Activated CD8-positive, alpha-beta T cell treated with anti-CD3 and anti-CD28 coated beads for 36 hours (primary cell): ENCODE measurements at regions not wholly inside any gene's neighbourhood (a gene's known extent, or its start where the extent isn't known, plus 50 kb on each side); places are given as distances from the start of the nearest gene placed in this dataset.

Experiments used
- ATAC-seq: fragments of 200-7000 bp; cut with Tn5 transposase; one replicate; pipeline ENCODE4 v1.10.0; 2021; ENCODE audit warnings: mild to moderate bottlenecking, moderate library complexity
- CTCF ChIA-PET: fragments of 350-600 bp; sonication (Branson Sonifier 250); formaldehyde crosslinking; loops from one replicate; lab custom pipeline; 2021; ENCODE audit warnings: antibody characterized with exemption; lab: Charles Lee
- POLR2A ChIA-PET: fragments of 350-600 bp; sonication (Branson Sonifier 250); formaldehyde crosslinking; loops from one replicate; lab custom pipeline; 2021; ENCODE audit warnings: antibody characterized with exemption; lab: Charles Lee
- DNase-seq: peaks from one replicate; pipeline ENCODE4 v3.0.0-alpha.2; 2020
- H3K27ac Mint-ChIP-seq: one replicate; pipeline ENCODE4 v1.8.0; 2021; ENCODE audit warnings: mild to moderate bottlenecking, mixed read lengths
- H3K27me3 Mint-ChIP-seq: one replicate; pipeline ENCODE4 v1.8.0; 2021; ENCODE audit warnings: mixed read lengths
- H3K36me3 Mint-ChIP-seq: one replicate; pipeline ENCODE4 v1.8.0; 2021; ENCODE audit warnings: low read depth, mixed read lengths
- H3K4me1 Mint-ChIP-seq: one replicate; pipeline ENCODE4 v1.8.0; 2021; ENCODE audit warnings: low read depth, mixed read lengths
- H3K4me3 Mint-ChIP-seq: one replicate; pipeline ENCODE4 v1.8.0; 2021; ENCODE audit warnings: mild to moderate bottlenecking, moderate library complexity, mixed read lengths
- H3K9me3 Mint-ChIP-seq: one replicate; pipeline ENCODE4 v1.8.0; 2021; ENCODE audit warnings: mixed read lengths
- CTCF ChIP-seq: fragments of 200-600 bp; IDR thresholded peaks from one replicate; pipeline ENCODE4 v1.8.0; 2022; ENCODE audit warnings: antibody characterized with exemption, mild to moderate bottlenecking
- intact Hi-C: fragments of 100-400 bp; cut with micrococcal nuclease; formaldehyde crosslinking; loops from one replicate; pipeline ENCODE4 v1.10.0; 2022

- CTCF ChIA-PET, result no interaction called here
- Mint-ChIP-seq H3K4me3 (no peak overlapping the region), H3K27me3 (peaks cover 3% of the 10 kb centered on the region), H3K9me3 (no peaks in the 10 kb centered on the region), H3K36me3 (no peaks in the 10 kb centered on the region), H3K27ac (no peak overlapping the region), H3K4me1 (no peaks in the 10 kb centered on the region)
- POLR2A ChIA-PET, result no interaction called here
- TF ChIP-seq CTCF, result no peak
- ATAC-seq (no peak), DNase-seq (no peak)
- intact Hi-C loops, result no loop called here
These were observed 648.5 kb upstream of the NRP1 start for GRCh38 chr10:33982995-33983394.

GRCh38 chr10:33981301-33981700, 646.8 kb upstream of the NRP1 start:
- ChIA-PET CTCF (no interaction called here), POLR2A (no interaction called here)
- Mint-ChIP-seq H3K4me3 (no peak overlapping the region), H3K27me3 (peaks cover 3% of the 10 kb centered on the region), H3K36me3 (no peaks in the 10 kb centered on the region), H3K9me3 (no peaks in the 10 kb centered on the region), H3K27ac (no peak overlapping the region), H3K4me1 (no peaks in the 10 kb centered on the region)
- ATAC-seq (no peak), DNase-seq (no peak)
- no peak for TF ChIP-seq CTCF
- intact Hi-C loops, result no loop called here

GRCh38 chr10:33979195-33979594, 644.7 kb upstream of the NRP1 start:
- DNase-seq, result no peak
- no peak overlapping the region for H3K4me3 Mint-ChIP-seq
- POLR2A ChIA-PET, result no interaction called here
- H3K4me1 Mint-ChIP-seq, result no peaks in the 10 kb centered on the region
- H3K9me3 Mint-ChIP-seq, result no peaks in the 10 kb centered on the region
- ATAC-seq, result no peak
- H3K27me3 Mint-ChIP-seq, result peaks cover 3% of the 10 kb centered on the region
- CTCF ChIA-PET, result no interaction called here
- H3K27ac Mint-ChIP-seq, result no peak overlapping the region
- intact Hi-C loops, result no loop called here
- TF ChIP-seq CTCF, result no peak
- no peaks in the 10 kb centered on the region for H3K36me3 Mint-ChIP-seq

- Mint-ChIP-seq H3K27ac (no peak overlapping the region), H3K9me3 (no peaks in the 10 kb centered on the region), H3K4me1 (no peaks in the 10 kb centered on the region), H3K4me3 (no peak overlapping the region), H3K27me3 (peaks cover 8% of the 10 kb centered on the region), H3K36me3 (no peaks in the 10 kb centered on the region)
- POLR2A ChIA-PET, result no interaction called here
- CTCF ChIA-PET, result no interaction called here
- TF ChIP-seq CTCF, result no peak
- DNase-seq, result no peak
- ATAC-seq, result no peak
- intact Hi-C loops, result no loop called here
These were observed 641.0 kb upstream of the NRP1 start for GRCh38 chr10:33975481-33975880.

- POLR2A ChIA-PET, result no interaction called here
- DNase-seq, result no peak
- intact Hi-C loops, result no loop called here
- H3K9me3 Mint-ChIP-seq, result no peaks in the 10 kb centered on the region
- no peaks in the 10 kb centered on the region for H3K4me1 Mint-ChIP-seq
- ATAC-seq, result no peak
- H3K4me3 Mint-ChIP-seq, result no peak overlapping the region
- H3K27me3 Mint-ChIP-seq, result peaks cover 8% of the 10 kb centered on the region
- no peaks in the 10 kb centered on the region for H3K36me3 Mint-ChIP-seq
- no peak for TF ChIP-seq CTCF
- CTCF ChIA-PET, result no interaction called here
- H3K27ac Mint-ChIP-seq, result no peak overlapping the region
These were observed 640.6 kb upstream of the NRP1 start for GRCh38 chr10:33974976-33975478.
